H1 (cell line): ENCODE measurements at regions not wholly inside any gene's neighbourhood (a gene's known extent, or its start where the extent isn't known, plus 50 kb on each side); places are given as distances from the start of the nearest gene placed in this dataset.

Experiments used
- CTCF ChIA-PET: fragments of 300-600 bp; sonication (Branson Sonifier 250); formaldehyde crosslinking; loops from one replicate; lab custom pipeline; 2021; ENCODE audit not compliant: partially characterized antibody; lab: Charles Lee
- POLR2A ChIA-PET: fragments of 300-600 bp; sonication (Branson Sonifier 250); formaldehyde crosslinking; loops from one replicate; lab custom pipeline; 2021; ENCODE audit warnings: inconsistent platforms; ENCODE audit not compliant: partially characterized antibody; lab: Charles Lee
- DNase-seq, 2 experiments: peaks; one replicate each; pipeline versions ENCODE4 v3.0.0 to v3.0.0-alpha.2; 2010 to 2022; ENCODE audit warnings: low spot score in 2 of 2, low read depth in 1 of 2, mixed read lengths in 1 of 2
- FAIRE-seq: peaks from 2 replicates; lab custom pipeline; 2011; peaks lifted over from hg19 to GRCh38; lab: Jason Lieb, UNC
- H2AFZ ChIP-seq: 2 replicates; pipeline ENCODE4 v1.8.1; 2012; ENCODE audit warnings: low read length, inconsistent platforms
- H2AK5ac ChIP-seq: 2 replicates; pipeline ENCODE4 v1.6.1; 2013; ENCODE audit warnings: low read depth, low read length
- H2BK120ac ChIP-seq: replicated peaks from 2 replicates; pipeline ENCODE3; 2013; ENCODE audit warnings: low read depth, low read length, inconsistent platforms
- H2BK12ac ChIP-seq: 2 replicates; pipeline ENCODE4 v1.6.1; 2013; ENCODE audit warnings: low read depth, low read length
- H2BK15ac ChIP-seq: 2 replicates; pipeline ENCODE4 v1.6.1; 2013; ENCODE audit warnings: low read length
- H2BK20ac ChIP-seq: 2 replicates; pipeline ENCODE4 v1.6.1; 2013; ENCODE audit warnings: low read length
- H2BK5ac ChIP-seq: 2 replicates; pipeline ENCODE4 v1.6.1; 2013; ENCODE audit warnings: low read depth, low read length
- H3K14ac ChIP-seq: 2 replicates; pipeline ENCODE4 v1.6.1; 2013; ENCODE audit warnings: inconsistent platforms; ENCODE audit not compliant: insufficient read length
- H3K18ac ChIP-seq: 2 replicates; pipeline ENCODE4 v1.6.1; 2013; ENCODE audit warnings: low read length; ENCODE audit errors: extremely low read depth
- H3K23ac ChIP-seq: 2 replicates; pipeline ENCODE4 v1.6.1; 2013; ENCODE audit warnings: inconsistent platforms; ENCODE audit not compliant: insufficient read length
- H3K23me2 ChIP-seq: 2 replicates; pipeline ENCODE4 v1.6.1; 2013; ENCODE audit warnings: low read depth, low read length
- H3K27ac ChIP-seq: 2 replicates; pipeline ENCODE4 v1.6.1; 2011; ENCODE audit warnings: low read depth, low read length, inconsistent platforms
- H3K27me3 ChIP-seq, 4 experiments: replicated peaks in 1 of 4; 1 replicate in 1 of 4; 2 replicates in 3 of 4; pipeline versions ENCODE4 v1.6.1 to v1.8.1; 2011 to 2013; ENCODE audit warnings: low read length in 3 of 4, mild to moderate bottlenecking in 3 of 4, inconsistent platforms in 2 of 4, mixed read lengths in 2 of 4, moderate library complexity in 1 of 4; ENCODE audit not compliant: control insufficient read depth in 3 of 4, insufficient read depth in 3 of 4; ENCODE audit errors: extremely low read depth in 1 of 4
- H3K36me3 ChIP-seq, 4 experiments: 2 replicates each; pipeline versions ENCODE4 v1.6.1 to v1.8.1; 2011 to 2013; ENCODE audit warnings: mild to moderate bottlenecking in 4 of 4, low read length in 3 of 4, moderate library complexity in 2 of 4, control low read depth in 1 of 4, inconsistent platforms in 1 of 4; ENCODE audit not compliant: insufficient read depth in 4 of 4, control insufficient read depth in 2 of 4
- H3K4ac ChIP-seq: replicated peaks from 2 replicates; pipeline ENCODE3; 2013; ENCODE audit warnings: low read length, low read depth, mixed read lengths, inconsistent platforms; ENCODE audit not compliant: insufficient read length
- H3K4me1 ChIP-seq, 4 experiments: replicated peaks in 1 of 4; 1 replicate in 1 of 4; 2 replicates in 3 of 4; pipeline versions ENCODE4 v1.6.1 to v1.8.1; 2011 to 2013; ENCODE audit warnings: low read length in 3 of 4, inconsistent platforms in 2 of 4, mixed read lengths in 1 of 4; ENCODE audit not compliant: insufficient read depth in 4 of 4, control insufficient read depth in 3 of 4
- H3K4me2 ChIP-seq, 2 experiments: 2 replicates each; pipeline versions ENCODE4 v1.6.1 to v1.8.1; 2011 to 2013; ENCODE audit warnings: low read depth in 2 of 2, low read length in 2 of 2, control low read depth in 1 of 2, inconsistent platforms in 1 of 2, mild to moderate bottlenecking in 1 of 2; ENCODE audit not compliant: insufficient read depth in 1 of 2
- H3K4me3 ChIP-seq, 4 experiments: fragments of 200-600, 300-600 bp in 1 of 4; sonication (generic), shearing (Covaris generic), sonication (Bioruptor Twin) in 1 of 4; 2 replicates each; pipeline versions ENCODE4 v1.5.1 to v1.8.1; 2011 to 2016; ENCODE audit warnings: low read length in 4 of 4, low read depth in 3 of 4, control low read depth in 2 of 4, inconsistent platforms in 2 of 4, mild to moderate bottlenecking in 2 of 4, mixed read lengths in 1 of 4, moderate library complexity in 1 of 4; ENCODE audit not compliant: insufficient read depth in 2 of 4; ENCODE audit errors: extremely low read depth in 1 of 4
- H3K56ac ChIP-seq: replicated peaks from 2 replicates; pipeline ENCODE3; 2013; ENCODE audit warnings: low read depth, mild to moderate bottlenecking, mixed read lengths, low read length, inconsistent platforms; ENCODE audit not compliant: insufficient read length
- H3K79me1 ChIP-seq: 2 replicates; pipeline ENCODE4 v1.6.1; 2013; ENCODE audit warnings: low read depth, low read length, control low read depth
- H3K79me2 ChIP-seq, 2 experiments: 2 replicates each; pipeline versions ENCODE4 v1.6.1 to v1.8.1; 2012 to 2013; ENCODE audit warnings: low read length in 2 of 2, mild to moderate bottlenecking in 2 of 2, inconsistent platforms in 1 of 2; ENCODE audit not compliant: insufficient read depth in 2 of 2, control insufficient read depth in 1 of 2
- H3K9ac ChIP-seq, 4 experiments: replicated peaks in 1 of 4; 1 replicate in 1 of 4; 2 replicates in 3 of 4; pipeline versions ENCODE4 v1.6.1 to v1.8.1; 2011 to 2013; ENCODE audit warnings: low read depth in 3 of 4, low read length in 3 of 4, control low read depth in 2 of 4, mild to moderate bottlenecking in 2 of 4, moderate library complexity in 2 of 4, inconsistent platforms in 1 of 4; ENCODE audit errors: extremely low read depth in 1 of 4
- H3K9me3 ChIP-seq, 2 experiments: 2 replicates each; pipeline versions ENCODE4 v1.6.1 to v1.8.1; 2012 to 2013; ENCODE audit warnings: mild to moderate bottlenecking in 2 of 2, moderate library complexity in 2 of 2, control low read depth in 1 of 2, inconsistent platforms in 1 of 2, low read depth in 1 of 2, low read length in 1 of 2, mixed read lengths in 1 of 2; ENCODE audit not compliant: insufficient read depth in 2 of 2
- H4K20me1 ChIP-seq, 2 experiments: replicated peaks in 1 of 2; 2 replicates each; pipeline versions ENCODE3 to v1.8.1; 2011 to 2013; ENCODE audit warnings: inconsistent platforms in 2 of 2, low read length in 2 of 2, mild to moderate bottlenecking in 1 of 2; ENCODE audit not compliant: insufficient read depth in 2 of 2, control insufficient read depth in 1 of 2
- H4K5ac ChIP-seq: 2 replicates; pipeline ENCODE4 v1.6.1; 2013; ENCODE audit warnings: low read length, low read depth, mixed read lengths, inconsistent platforms; ENCODE audit not compliant: insufficient read length
- H4K8ac ChIP-seq: 2 replicates; pipeline ENCODE4 v1.8.0; 2013; ENCODE audit warnings: mild to moderate bottlenecking, moderate library complexity, low read length, inconsistent platforms; ENCODE audit not compliant: insufficient read depth; ENCODE audit errors: extremely low read depth
- H4K91ac ChIP-seq: replicated peaks from 2 replicates; pipeline ENCODE3; 2013; ENCODE audit warnings: low read length, mixed read lengths, inconsistent platforms; ENCODE audit not compliant: insufficient read length
- BCL11A ChIP-seq, 2 experiments: IDR thresholded peaks; one replicate each; pipeline ENCODE4 v1.6.1; 2011; ENCODE audit warnings: low read depth in 2 of 2, low read length in 2 of 2, mild to moderate bottlenecking in 2 of 2
- POLR2AphosphoS5 ChIP-seq: IDR thresholded peaks from 2 replicates; pipeline ENCODE4 v1.6.1; 2011; ENCODE audit warnings: low read depth, low read length
- SAP30 ChIP-seq: fragments of 300-600 bp; sonication (generic); IDR thresholded peaks from 2 replicates; pipeline ENCODE4 v1.7.1; 2012; ENCODE audit warnings: low read length, moderate library complexity, mild to moderate bottlenecking, inconsistent platforms; ENCODE audit not compliant: insufficient read depth, insufficient replicate concordance
- TAF7 ChIP-seq: optimal IDR thresholded peaks from 2 replicates; pipeline ENCODE3; 2011; ENCODE audit warnings: low read depth, mild to moderate bottlenecking, inconsistent platforms, low read length, moderate library complexity, borderline replicate concordance
- WGBS, 2 experiments: shearing (Covaris generic) in 1 of 2; methylation state at CpG; one replicate each; pipeline versions ENCODE4 v1.1.6 to v1.1.7; 2013 to 2015; ENCODE audit warnings: low lambda C conversion rate in 2 of 2, mixed read lengths in 2 of 2, inconsistent platforms in 1 of 2, low coverage in 1 of 2, missing lambda C conversion rate in 1 of 2; ENCODE audit not compliant: insufficient replicate concordance in 2 of 2, insufficient coverage in 1 of 2, insufficient read length in 1 of 2; ENCODE audit errors: extremely low coverage in 1 of 2, missing lambda C conversion rate in 1 of 2; 5-methylcytosine and 5-hydroxymethylcytosine counted together

DNA sequence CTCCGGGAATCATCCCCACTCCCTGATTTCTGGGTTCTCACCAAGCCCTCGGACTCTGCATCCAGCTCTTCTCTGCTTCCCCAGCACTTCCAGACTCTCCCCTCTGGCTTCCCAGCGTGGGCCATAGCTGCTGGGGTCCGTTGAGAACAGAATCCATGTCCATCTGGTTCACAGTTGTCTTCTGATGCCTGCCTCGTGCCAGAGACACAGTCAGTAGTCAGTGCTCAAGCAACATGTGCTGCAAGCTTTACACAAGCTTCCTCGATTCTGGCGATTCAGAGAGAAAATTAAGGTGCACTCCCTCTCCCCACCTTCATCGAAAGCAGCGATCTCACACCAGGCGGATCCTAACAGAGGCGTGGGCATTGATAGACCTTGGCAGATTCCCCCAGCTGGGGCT is 495.5 kb downstream of the TBC1D22A start:
- CTCF ChIA-PET = no interaction called here
- POLR2A ChIA-PET = no interaction called here

More for the DNA sequence above, 495.5 kb downstream of the TBC1D22A start:
- Histone ChIP-seq H3K23ac (no peak overlapping the region), H4K20me1 (peaks cover 0 to 1% of the 10 kb centered on the region in 2 experiments), H3K4me2 (no peak overlapping the region), H4K5ac (no peak overlapping the region), H3K79me2 (no peaks in the 10 kb centered on the region), H4K8ac (no peak overlapping the region), H2BK12ac (no peak overlapping the region), H2BK5ac (no peak overlapping the region), H3K14ac (no peak overlapping the region), H2BK120ac (no peak overlapping the region), H2AFZ (no peak overlapping the region), H3K18ac (no peak overlapping the region), H3K36me3 (no peaks in the 10 kb centered on the region; a peak in 1 of 8 replicates), H3K79me1 (no peaks in the 10 kb centered on the region), H4K91ac (no peak overlapping the region), H2BK15ac (no peak overlapping the region), H3K56ac (no peak overlapping the region), H3K23me2 (no peaks in the 10 kb centered on the region), H3K4me3 (no peak overlapping the region), H3K4me1 (no peaks in the 10 kb centered on the region), H3K9ac (no peak overlapping the region), H2BK20ac (no peak overlapping the region), H3K9me3 (peaks cover 72 to 76% of the 10 kb centered on the region in 2 experiments), H3K4ac (no peak overlapping the region), H3K27me3 (no peaks in the 10 kb centered on the region), H3K27ac (no peak overlapping the region), H2AK5ac (no peak overlapping the region)
- TF ChIP-seq TAF7 (no peak), POLR2AphosphoS5 (no peak), SAP30 (no peak), BCL11A (IDR thresholded peaks at IDR 0.05; ENCODE audit: low read depth in 2 of 2, low read length in 2 of 2) (no peak)
- FAIRE-seq = no peak
- WGBS, 2 experiments = 79% methylated on average over 11 of the region's 11 CpGs; no CpG with 5 or more reads in 1 of the 2 experiments
- no peak for DNase-seq
